ENCODE measurements at regions not wholly inside any gene's neighbourhood (a gene's known extent, or its start where the extent isn't known, plus 50 kb on each side); places are given as distances from the start of the nearest gene placed in this dataset.
"Not testable (repeated sequence)": the region's sequence is repeated elsewhere in the genome, so short reads cannot be mapped to it uniquely, and the experiment has no call there.

- H3K36me3 ChIP-seq; H3K27ac ChIP-seq; H3K4me3 ChIP-seq; intact Hi-C loops (cut with DNase I); DNase-seq (ENCODE audit: low spot score in 2 of 2); H3K9me3 ChIP-seq; H3K4me1 ChIP-seq; H3K27me3 ChIP-seq: not testable (repeated sequence)
These were observed 108.1 kb downstream of the PROX1 start for GRCh38 chr1:214095896-214096295.

- no peaks in the 10 kb centered on the region for H3K27me3 ChIP-seq
- no peak for TF ChIP-seq CTCF (IDR thresholded peaks at IDR 0.05)
- intact Hi-C loops (cut with DNase I) = no loop called here
- no peaks in the 10 kb centered on the region for H3K4me1 ChIP-seq
- DNase-seq (ENCODE audit: low spot score in 2 of 2) = no peak
- H3K4me3 ChIP-seq = no peak overlapping the region
- H3K27ac ChIP-seq = no peak overlapping the region
- H3K9me3 ChIP-seq = no peaks in the 10 kb centered on the region
- H3K36me3 ChIP-seq = no peaks in the 10 kb centered on the region
These were observed 113.5 kb downstream of the PROX1 start for GRCh38 chr1:214101246-214101645.

GRCh38 chr1:214101828-214102227 is 114.1 kb downstream of the PROX1 start:
- H3K4me3 ChIP-seq = no peak overlapping the region
- no peak for DNase-seq (ENCODE audit: low spot score in 2 of 2)
- no peak overlapping the region for H3K27ac ChIP-seq
- no peak for TF ChIP-seq CTCF (IDR thresholded peaks at IDR 0.05)
- intact Hi-C loops (cut with DNase I) = no loop called here
- no peaks in the 10 kb centered on the region for H3K36me3 ChIP-seq
- no peaks in the 10 kb centered on the region for H3K9me3 ChIP-seq
- H3K27me3 ChIP-seq = no peaks in the 10 kb centered on the region
- no peaks in the 10 kb centered on the region for H3K4me1 ChIP-seq

GRCh38 chr1:214102907-214103306 is 115.1 kb downstream of the PROX1 start:
- no peak overlapping the region for H3K27ac ChIP-seq
- intact Hi-C loops (cut with DNase I) = no loop called here

GRCh38 chr1:214103778-214104177 is 116.0 kb downstream of the PROX1 start:
- no peak for TF ChIP-seq CTCF (IDR thresholded peaks at IDR 0.05)
- H3K27ac ChIP-seq = no peak overlapping the region
- H3K4me3 ChIP-seq = no peak overlapping the region
- intact Hi-C loops (cut with DNase I) = no loop called here
- H3K4me1 ChIP-seq = no peaks in the 10 kb centered on the region
- H3K36me3 ChIP-seq = no peaks in the 10 kb centered on the region
- no peaks in the 10 kb centered on the region for H3K27me3 ChIP-seq
- no peak for DNase-seq (ENCODE audit: low spot score in 2 of 2)
- H3K9me3 ChIP-seq = no peaks in the 10 kb centered on the region

More at GRCh38 chr1:214102907-214103306, 115.1 kb downstream of the PROX1 start:
- Histone ChIP-seq H3K36me3 (no peaks in the 10 kb centered on the region), H3K4me3 (no peak overlapping the region), H3K9me3 (no peaks in the 10 kb centered on the region), H3K4me1 (no peaks in the 10 kb centered on the region), H3K27me3 (no peaks in the 10 kb centered on the region)
- DNase-seq (ENCODE audit: low spot score in 2 of 2) = no peak
- TF ChIP-seq CTCF (IDR thresholded peaks at IDR 0.05) = no peak

GRCh38 chr1:214106375-214106774 is 118.6 kb downstream of the PROX1 start:
- Histone ChIP-seq H3K4me3 (no peak overlapping the region), H3K36me3 (no peaks in the 10 kb centered on the region), H3K4me1 (no peaks in the 10 kb centered on the region), H3K27me3 (no peaks in the 10 kb centered on the region), H3K27ac (no peak overlapping the region), H3K9me3 (no peaks in the 10 kb centered on the region)
- no peak for TF ChIP-seq CTCF (IDR thresholded peaks at IDR 0.05)
- DNase-seq (ENCODE audit: low spot score in 2 of 2) = no peak
- intact Hi-C loops (cut with DNase I) = no loop called here

Data from ascending aorta (tissue), 2 donors.